ENCODE measurements at regions not wholly inside any gene's neighbourhood (a gene's known extent, or its start where the extent isn't known, plus 50 kb on each side); places are given as distances from the start of the nearest gene placed in this dataset.

GRCh38 chr20:39095870-39096269 lies 133.7 kb downstream of the DHX35 start:
- TF ChIP-seq CTCF (IDR thresholded peaks at IDR 0.05; ENCODE audit: low read depth, low read length, poor library complexity, severe bottlenecking) (no peak), EZH2phosphoT487 (IDR thresholded peaks at IDR 0.05; ENCODE audit: borderline replicate concordance, low read length) (no peak)

All from DOHH2 (cell line).